H9 (cell line): ENCODE measurements at regions not wholly inside any gene's neighbourhood (a gene's known extent, or its start where the extent isn't known, plus 50 kb on each side); places are given as distances from the start of the nearest gene placed in this dataset.

Experiments
- DNase-seq: peaks from one replicate; pipeline ENCODE4 v3.0.0-alpha.2; 2017
- H2AFZ ChIP-seq: one replicate; pipeline ENCODE4 v1.6.1; 2013; ENCODE audit warnings: mild to moderate bottlenecking, low read length, control low read depth, moderate library complexity
- H2AK5ac ChIP-seq: 2 replicates; pipeline ENCODE4 v1.6.1; 2013; ENCODE audit warnings: low read length, control low read depth, mixed read lengths; ENCODE audit not compliant: insufficient read length
- H2BK120ac ChIP-seq: one replicate; pipeline ENCODE4 v1.6.1; 2013; ENCODE audit warnings: low read depth, mild to moderate bottlenecking, low read length, control low read depth, inconsistent platforms; ENCODE audit not compliant: poor library complexity, severe bottlenecking
- H2BK12ac ChIP-seq: 2 replicates; pipeline ENCODE4 v1.6.1; 2013; ENCODE audit warnings: low read length, control low read depth, mixed read lengths, low read depth; ENCODE audit not compliant: insufficient read length
- H2BK15ac ChIP-seq: 2 replicates; pipeline ENCODE4 v1.6.1; 2013; ENCODE audit warnings: low read depth, low read length, control low read depth
- H2BK20ac ChIP-seq: one replicate; pipeline ENCODE4 v1.6.1; 2013; ENCODE audit warnings: low read depth, mild to moderate bottlenecking, low read length, control low read depth, inconsistent platforms; ENCODE audit not compliant: poor library complexity, severe bottlenecking
- H2BK5ac ChIP-seq: 2 replicates; pipeline ENCODE4 v1.6.1; 2013; ENCODE audit warnings: low read length, control low read depth, mixed read lengths; ENCODE audit not compliant: insufficient read length
- H3K14ac ChIP-seq: 2 replicates; pipeline ENCODE4 v1.6.1; 2013; ENCODE audit warnings: low read length, control low read depth; ENCODE audit not compliant: insufficient read depth
- H3K18ac ChIP-seq: 2 replicates; pipeline ENCODE4 v1.6.1; 2013; ENCODE audit warnings: low read depth, mild to moderate bottlenecking, mixed read lengths, low read length, control low read depth; ENCODE audit not compliant: insufficient read length
- H3K23ac ChIP-seq: 2 replicates; pipeline ENCODE4 v1.6.1; 2013; ENCODE audit warnings: low read length, control low read depth, mixed read lengths, low read depth; ENCODE audit not compliant: insufficient read length
- H3K23me2 ChIP-seq: 2 replicates; pipeline ENCODE4 v1.6.1; 2013; ENCODE audit warnings: low read depth, mild to moderate bottlenecking, mixed read lengths, low read length, control low read depth; ENCODE audit not compliant: insufficient read length, poor library complexity, severe bottlenecking
- H3K27ac ChIP-seq: 2 replicates; pipeline ENCODE4 v1.5.1; 2013; ENCODE audit warnings: low read length, control low read depth, mixed read lengths, low read depth; ENCODE audit not compliant: insufficient read length
- H3K27me3 ChIP-seq: 2 replicates; pipeline ENCODE4 v1.6.1; 2013; ENCODE audit warnings: low read length, control low read depth, inconsistent platforms; ENCODE audit not compliant: insufficient read depth
- H3K4ac ChIP-seq: 2 replicates; pipeline ENCODE4 v1.6.1; 2013; ENCODE audit warnings: low read depth, mild to moderate bottlenecking, control low read depth, inconsistent platforms, low read length, moderate library complexity
- H3K4me1 ChIP-seq: 2 replicates; pipeline ENCODE4 v1.6.1; 2013; ENCODE audit warnings: low read length, control low read depth, inconsistent platforms; ENCODE audit not compliant: insufficient read depth
- H3K4me2 ChIP-seq: 2 replicates; pipeline ENCODE4 v1.6.1; 2013; ENCODE audit warnings: low read length, control low read depth, mixed read lengths; ENCODE audit not compliant: insufficient read length, insufficient read depth
- H3K56ac ChIP-seq: 2 replicates; pipeline ENCODE4 v1.6.1; 2013; ENCODE audit warnings: low read depth, mild to moderate bottlenecking, mixed read lengths, low read length, control low read depth; ENCODE audit not compliant: insufficient read length
- H3K79me1 ChIP-seq: 2 replicates; pipeline ENCODE4 v1.6.1; 2013; ENCODE audit warnings: low read depth, mild to moderate bottlenecking, moderate library complexity, low read length, control low read depth, inconsistent platforms; ENCODE audit not compliant: insufficient read depth, poor library complexity, severe bottlenecking
- H3K79me2 ChIP-seq: 2 replicates; pipeline ENCODE4 v1.6.1; 2013; ENCODE audit warnings: low read length, control low read depth, inconsistent platforms; ENCODE audit not compliant: insufficient read depth
- H3K9ac ChIP-seq: 2 replicates; pipeline ENCODE4 v1.6.1; 2013; ENCODE audit warnings: low read length, control low read depth, mixed read lengths; ENCODE audit not compliant: insufficient read length; ENCODE audit errors: extremely low read depth
- H3K9me3 ChIP-seq: one replicate; pipeline ENCODE4 v1.6.1; 2013; ENCODE audit warnings: low read depth, low read length, inconsistent platforms; ENCODE audit not compliant: control insufficient read depth
- H3T11ph ChIP-seq: one replicate; pipeline ENCODE4 v1.6.1; 2013; ENCODE audit warnings: mild to moderate bottlenecking, low read length, control low read depth, inconsistent platforms
- H4K20me1 ChIP-seq: one replicate; pipeline ENCODE4 v1.6.1; 2013; ENCODE audit not compliant: control insufficient read depth, insufficient read length, insufficient read depth
- H4K5ac ChIP-seq: 2 replicates; pipeline ENCODE4 v1.6.1; 2013; ENCODE audit warnings: low read depth, mild to moderate bottlenecking, mixed read lengths, low read length, control low read depth; ENCODE audit not compliant: insufficient read length
- H4K8ac ChIP-seq: replicated peaks from 2 replicates; pipeline ENCODE4 v1.6.1; 2013; ENCODE audit warnings: low read length, control low read depth, mixed read lengths, low read depth; ENCODE audit not compliant: insufficient read length
- H4K91ac ChIP-seq: 2 replicates; pipeline ENCODE4 v1.6.1; 2013; ENCODE audit warnings: low read depth, mild to moderate bottlenecking, moderate library complexity, mixed read lengths, low read length, control low read depth; ENCODE audit not compliant: insufficient read length
- H3K27ac Mint-ChIP-seq, 3 experiments: 2 replicates in 2 of 3; 3 replicates in 1 of 3; pipeline ENCODE4 v1.8.0; 2020 to 2021; ENCODE audit warnings: mixed read lengths in 3 of 3, mild to moderate bottlenecking in 1 of 3, moderate library complexity in 1 of 3
- H3K27me3 Mint-ChIP-seq: 2 replicates; pipeline ENCODE4 v1.8.0; 2021; ENCODE audit warnings: low read depth, mild to moderate bottlenecking, moderate library complexity, mixed read lengths
- H3K36me3 Mint-ChIP-seq, 3 experiments: 2 replicates in 2 of 3; 3 replicates in 1 of 3; pipeline ENCODE4 v1.8.0; 2020 to 2021; ENCODE audit warnings: low read depth in 3 of 3, mixed read lengths in 3 of 3; ENCODE audit not compliant: insufficient read depth in 1 of 3
- H3K4me1 Mint-ChIP-seq, 2 experiments: 2 replicates each; pipeline ENCODE4 v1.8.0; 2020; ENCODE audit warnings: mixed read lengths in 2 of 2
- H3K4me3 Mint-ChIP-seq, 2 experiments: 2 replicates in 1 of 2; 3 replicates in 1 of 2; pipeline ENCODE4 v1.8.0; 2020 to 2021; ENCODE audit warnings: mild to moderate bottlenecking in 2 of 2, mixed read lengths in 2 of 2, moderate library complexity in 1 of 2
- H3K9me3 Mint-ChIP-seq, 2 experiments: 2 replicates in 1 of 2; 3 replicates in 1 of 2; pipeline ENCODE4 v1.8.0; 2020; ENCODE audit warnings: mild to moderate bottlenecking in 2 of 2, mixed read lengths in 2 of 2, moderate library complexity in 1 of 2
- CTCF ChIP-seq: fragments of 200-600 bp; sonication (generic); conservative IDR thresholded peaks from 3 replicates; pipeline ENCODE4 v1.8.0; 2021; ENCODE audit warnings: antibody characterized with exemption, mild to moderate bottlenecking
- WGBS: extraction: QIAGEN DNeasy Blood & Tissue Kit; methylation state at CpG from one replicate; pipeline ENCODE4 v1.1.7; 2013; ENCODE audit warnings: missing lambda C conversion rate, low lambda C conversion rate, mixed read lengths; ENCODE audit not compliant: insufficient read length; ENCODE audit errors: extremely low coverage; 5-methylcytosine and 5-hydroxymethylcytosine counted together

- no peak overlapping the region for H3K23ac ChIP-seq
- no peak overlapping the region for H3K4ac ChIP-seq
- H3K4me2 ChIP-seq: no peak overlapping the region
- no peak overlapping the region; a peak in 1 of 7 replicates for H3K27ac Mint-ChIP-seq
- H2BK15ac ChIP-seq: no peak overlapping the region
- no peak overlapping the region for H2BK120ac ChIP-seq
- no peak overlapping the region for H3T11ph ChIP-seq
- H2BK20ac ChIP-seq: no peak overlapping the region
- H3K79me2 ChIP-seq: no peaks in the 10 kb centered on the region
- no peak for DNase-seq
- H3K14ac ChIP-seq: no peak overlapping the region
- no peak overlapping the region for H3K56ac ChIP-seq
- H2BK12ac ChIP-seq: no peak overlapping the region
- peaks cover 3% of the 10 kb centered on the region; the same call in 1 of the 2 replicates for H3K27me3 Mint-ChIP-seq
- no peaks in the 10 kb centered on the region for H4K20me1 ChIP-seq
- H4K91ac ChIP-seq: no peak overlapping the region
- H3K27me3 ChIP-seq: no peaks in the 10 kb centered on the region
- H2AK5ac ChIP-seq: no peak overlapping the region
- no peaks in the 10 kb centered on the region for H3K23me2 ChIP-seq
- no peak overlapping the region for H3K4me3 Mint-ChIP-seq
- H3K18ac ChIP-seq: no peak overlapping the region
- H3K4me1 ChIP-seq: no peaks in the 10 kb centered on the region
- no peak overlapping the region for H3K9ac ChIP-seq
- H3K36me3 Mint-ChIP-seq: peaks cover 0 to 5% (median 0%) of the 10 kb centered on the region in 3 experiments; a peak in 2 of 7 replicates
- no peak overlapping the region for H4K8ac ChIP-seq
- H4K5ac ChIP-seq: no peak overlapping the region
- no peaks in the 10 kb centered on the region for H3K9me3 ChIP-seq
- H3K4me1 Mint-ChIP-seq: no peaks in the 10 kb centered on the region
- H2BK5ac ChIP-seq: no peak overlapping the region
- H2AFZ ChIP-seq: no peak overlapping the region
- WGBS: no CpG with 5 or more reads among the region's 5 CpGs
- H3K79me1 ChIP-seq: no peaks in the 10 kb centered on the region
- H3K9me3 Mint-ChIP-seq: peaks cover 8% of the 10 kb centered on the region in 2 experiments; a peak in 3 of 5 replicates
- H3K27ac ChIP-seq: no peak overlapping the region
- no peak for TF ChIP-seq CTCF
These were observed 518.6 kb downstream of the VRK1 start for GRCh38 chr14:97315790-97316189.
